IPS-20b (cell line): ENCODE measurements at regions not wholly inside any gene's neighbourhood (a gene's known extent, or its start where the extent isn't known, plus 50 kb on each side); places are given as distances from the start of the nearest gene placed in this dataset.

Source experiments
- H3K27ac ChIP-seq: one replicate; pipeline ENCODE4 v1.5.1; 2013; ENCODE audit warnings: low read length
- H3K27me3 ChIP-seq: 2 replicates; pipeline ENCODE4 v1.6.1; 2013; ENCODE audit warnings: mild to moderate bottlenecking, low read length, inconsistent platforms; ENCODE audit not compliant: insufficient read depth
- H3K36me3 ChIP-seq: 2 replicates; pipeline ENCODE4 v1.6.1; 2013; ENCODE audit warnings: low read depth, mild to moderate bottlenecking, inconsistent platforms, low read length, moderate library complexity; ENCODE audit not compliant: insufficient read depth
- H3K4me1 ChIP-seq: 2 replicates; pipeline ENCODE4 v1.6.1; 2013; ENCODE audit warnings: mild to moderate bottlenecking, control low read depth, inconsistent platforms, low read length, moderate library complexity; ENCODE audit not compliant: insufficient read depth
- H3K4me3 ChIP-seq: 2 replicates; pipeline ENCODE4 v1.5.1; 2013; ENCODE audit warnings: mild to moderate bottlenecking, low read length, inconsistent platforms
- H3K9ac ChIP-seq: 2 replicates; pipeline ENCODE4 v1.6.1; 2013; ENCODE audit warnings: low read depth, mild to moderate bottlenecking, inconsistent platforms, low read length, moderate library complexity
- H3K9me3 ChIP-seq: 2 replicates; pipeline ENCODE4 v1.6.1; 2013; ENCODE audit warnings: mild to moderate bottlenecking, low read depth, low read length, inconsistent platforms; ENCODE audit not compliant: insufficient read depth

DNA sequence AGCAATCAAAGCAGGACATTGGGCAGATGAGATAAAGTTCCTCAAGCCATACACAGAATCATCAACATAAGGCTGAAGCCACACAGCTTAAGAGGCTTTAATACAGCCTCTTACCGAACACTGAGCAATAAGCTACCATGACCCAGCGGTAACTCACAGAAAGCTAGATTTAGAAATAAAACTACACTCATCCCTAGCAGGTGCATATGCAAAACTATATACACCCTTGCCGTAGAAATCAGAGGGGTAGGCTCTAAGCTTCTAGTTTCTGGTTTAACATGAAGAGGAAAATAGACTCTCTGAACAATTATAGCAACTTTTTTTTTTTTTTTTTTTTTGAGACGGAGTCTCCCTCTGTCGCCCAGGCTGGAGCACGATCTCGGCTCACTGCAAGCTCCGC lies 428.8 kb upstream of the FIGN start:
- Histone ChIP-seq H3K27ac (no peak overlapping the region), H3K36me3 (no peaks in the 10 kb centered on the region), H3K4me3 (no peak overlapping the region), H3K9ac (no peak overlapping the region), H3K9me3 (peaks cover 4% of the 10 kb centered on the region; the same call in 1 of the 2 replicates), H3K4me1 (no peaks in the 10 kb centered on the region), H3K27me3 (no peaks in the 10 kb centered on the region)

DNA sequence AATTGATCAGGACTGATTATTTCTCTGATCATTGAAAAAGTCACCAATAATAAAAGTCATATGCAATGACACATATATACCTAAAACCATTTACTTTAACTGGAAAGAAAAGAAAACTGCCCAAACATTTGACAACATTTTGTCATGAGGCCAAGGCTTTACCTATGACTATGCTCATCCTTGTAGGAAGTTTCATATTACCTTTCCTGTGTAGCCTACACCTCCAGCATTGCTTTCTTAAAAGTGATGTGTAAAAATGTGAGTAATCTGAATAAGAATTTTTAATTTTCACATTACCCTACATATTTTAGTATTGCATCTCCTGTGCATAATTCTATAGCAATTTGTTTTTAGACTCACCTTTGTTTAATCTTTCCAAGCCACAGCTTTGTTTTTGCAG lies 419.8 kb upstream of the FIGN start:
- no peak overlapping the region for H3K27ac ChIP-seq
- H3K27me3 ChIP-seq, result no peaks in the 10 kb centered on the region
- peaks cover 6% of the 10 kb centered on the region; the same call in 1 of the 2 replicates for H3K9me3 ChIP-seq
- H3K4me3 ChIP-seq, result no peak overlapping the region
- H3K4me1 ChIP-seq, result no peaks in the 10 kb centered on the region
- H3K36me3 ChIP-seq, result no peaks in the 10 kb centered on the region
- H3K9ac ChIP-seq, result no peak overlapping the region

DNA sequence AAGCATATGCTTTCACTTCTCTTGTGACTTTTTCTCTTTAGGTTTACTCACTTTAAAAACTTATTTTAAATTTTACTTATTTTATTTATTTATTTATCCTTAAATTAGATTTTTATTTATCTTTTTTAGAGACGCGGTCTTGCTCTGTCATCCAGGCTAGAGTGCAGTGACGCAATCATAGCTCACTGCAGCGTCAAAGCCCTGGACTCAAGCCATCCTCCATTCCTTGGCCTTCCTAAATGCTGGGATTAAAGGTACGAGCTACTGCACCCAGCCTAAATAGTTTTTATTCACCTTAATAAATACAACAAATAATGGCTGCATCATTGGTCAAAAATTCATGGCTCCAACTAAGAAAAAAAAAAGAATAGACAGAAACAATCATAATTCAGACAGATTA lies 415.7 kb upstream of the FIGN start:
- no peaks in the 10 kb centered on the region for H3K36me3 ChIP-seq
- H3K27ac ChIP-seq, result no peak overlapping the region
- H3K4me1 ChIP-seq, result no peaks in the 10 kb centered on the region
- no peaks in the 10 kb centered on the region for H3K27me3 ChIP-seq
- H3K4me3 ChIP-seq, result no peak overlapping the region
- H3K9ac ChIP-seq, result no peak overlapping the region
- no peaks in the 10 kb centered on the region for H3K9me3 ChIP-seq

DNA sequence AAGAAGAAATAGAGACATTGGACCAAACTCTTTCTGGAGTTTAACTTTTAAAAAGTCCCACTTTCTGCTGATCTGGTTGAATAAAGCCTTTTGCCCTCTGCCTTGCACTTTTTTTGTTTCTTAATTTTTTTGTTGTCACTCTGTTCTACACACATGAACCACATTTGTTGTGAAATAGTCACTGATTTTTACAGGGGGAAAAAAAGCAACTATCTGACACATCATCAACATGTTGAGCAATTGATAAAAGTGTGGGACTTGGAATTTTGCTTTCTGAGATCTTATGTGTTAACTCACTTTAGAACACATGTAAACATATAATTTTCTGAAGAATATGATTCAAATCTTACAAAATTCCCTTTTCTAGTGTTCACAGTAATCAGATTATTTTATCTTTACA lies 414.8 kb upstream of the FIGN start:
- H3K36me3 ChIP-seq, result no peaks in the 10 kb centered on the region

DNA sequence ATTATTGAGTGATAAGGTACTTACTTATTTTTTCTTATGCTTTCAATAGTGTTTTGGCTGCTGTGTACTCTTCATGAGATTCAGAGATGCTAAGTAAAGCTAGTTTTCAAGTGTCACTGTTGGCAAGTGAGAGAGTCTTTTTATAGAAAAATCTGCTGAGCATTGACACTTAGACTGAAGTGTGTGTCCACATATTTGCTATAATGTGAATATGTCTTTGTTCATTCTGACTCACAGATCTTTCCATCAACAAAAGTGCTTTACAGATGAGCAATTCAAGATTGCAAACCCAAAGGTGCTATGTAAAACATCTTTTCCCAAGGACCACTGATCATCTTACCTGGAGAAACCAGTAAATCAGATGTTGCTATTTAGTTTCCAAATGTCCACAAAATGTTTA lies 410.6 kb upstream of the FIGN start:
- no peak overlapping the region for H3K9ac ChIP-seq
- no peaks in the 10 kb centered on the region for H3K27me3 ChIP-seq
- no peak overlapping the region for H3K27ac ChIP-seq
- no peak overlapping the region for H3K4me3 ChIP-seq
- H3K36me3 ChIP-seq, result no peaks in the 10 kb centered on the region
- H3K9me3 ChIP-seq, result no peaks in the 10 kb centered on the region
- H3K4me1 ChIP-seq, result no peaks in the 10 kb centered on the region

More for the DNA sequence above, 414.8 kb upstream of the FIGN start:
- Histone ChIP-seq H3K27me3 (no peaks in the 10 kb centered on the region), H3K4me1 (no peaks in the 10 kb centered on the region), H3K4me3 (no peak overlapping the region), H3K27ac (no peak overlapping the region), H3K9me3 (no peaks in the 10 kb centered on the region), H3K9ac (no peak overlapping the region)

DNA sequence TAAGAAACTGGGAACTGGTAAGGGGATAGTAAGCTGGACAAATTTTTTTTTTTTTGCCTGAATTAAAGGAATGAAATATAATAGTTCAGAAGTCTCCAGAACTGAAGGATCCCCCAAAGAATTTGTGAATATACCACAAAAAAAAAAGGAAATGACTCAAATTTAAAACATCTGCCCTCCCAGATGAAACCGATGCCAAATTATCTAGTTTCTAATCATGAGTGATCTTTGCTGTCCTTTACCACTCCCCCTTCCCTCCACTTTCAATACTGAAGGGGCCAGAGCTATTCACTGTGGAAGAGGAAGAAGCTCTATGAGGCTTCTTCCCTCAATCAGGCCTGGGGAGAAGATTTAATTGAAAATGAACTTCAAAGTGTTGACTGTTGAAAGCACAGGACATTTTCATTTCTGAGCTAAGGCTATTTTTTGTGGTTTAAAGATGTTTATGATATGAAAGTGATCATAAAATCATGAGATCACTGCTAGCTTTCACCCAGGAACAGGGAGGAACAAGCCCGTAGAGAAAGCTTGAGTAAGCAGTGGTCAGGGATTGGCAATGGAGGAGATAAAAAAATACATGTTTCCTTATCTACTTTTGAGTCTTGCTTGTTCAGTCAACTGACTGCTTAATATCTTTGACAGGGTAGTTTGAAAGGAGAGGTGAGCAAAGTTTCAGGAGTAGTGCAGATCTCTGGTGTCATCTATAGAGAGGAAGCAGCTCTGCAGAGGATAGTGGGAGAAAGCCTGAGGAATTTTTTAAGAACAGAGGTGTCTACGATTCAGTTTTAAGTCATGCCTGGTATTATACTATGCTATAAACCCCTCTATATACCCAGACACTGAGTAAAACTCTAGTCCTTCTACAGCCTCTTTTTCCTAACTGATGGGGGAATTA lies 409.5 kb upstream of the FIGN start:
- Histone ChIP-seq H3K27ac (no peak overlapping the region), H3K9ac (no peak overlapping the region), H3K4me3 (no peak overlapping the region), H3K9me3 (no peaks in the 10 kb centered on the region), H3K27me3 (no peaks in the 10 kb centered on the region), H3K36me3 (no peaks in the 10 kb centered on the region), H3K4me1 (no peaks in the 10 kb centered on the region)

DNA sequence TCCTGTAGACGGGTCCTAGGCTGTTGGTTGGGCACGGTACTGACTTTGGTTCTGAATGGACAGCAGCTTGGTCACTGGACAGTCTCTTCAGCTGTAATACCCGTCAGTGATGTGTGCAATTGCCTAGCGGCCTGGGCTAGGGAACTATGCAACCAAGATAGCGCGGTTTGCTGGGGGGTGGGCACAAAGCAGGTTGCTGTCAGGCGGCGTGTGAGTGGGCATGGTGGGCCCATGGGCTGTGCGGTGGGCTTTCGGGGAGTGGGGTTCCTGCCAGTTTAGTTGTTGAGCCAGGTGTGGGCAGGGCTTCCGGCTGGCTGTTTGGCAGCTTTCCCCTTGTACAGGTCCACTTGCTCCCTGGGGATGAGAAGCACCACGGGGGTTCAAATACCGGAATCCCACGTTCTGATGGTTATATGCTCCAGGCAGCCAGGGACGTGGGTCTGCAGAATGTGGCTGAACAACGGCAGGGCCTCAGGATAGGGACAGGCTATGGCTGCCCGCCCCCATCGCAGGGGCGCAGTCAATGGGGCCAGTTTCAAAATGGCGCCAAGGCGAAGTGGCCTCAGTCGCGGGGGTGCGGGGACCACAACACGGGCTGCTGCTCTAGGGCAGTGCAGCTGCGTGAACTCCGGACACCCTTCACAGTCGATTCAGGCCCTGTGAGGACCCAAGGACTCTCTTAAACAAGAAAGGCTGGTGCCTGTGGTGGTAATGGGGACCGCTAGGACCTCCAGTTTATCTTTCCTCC lies 407.5 kb upstream of the FIGN start:
- H3K9me3 ChIP-seq, result no peaks in the 10 kb centered on the region
- no peak overlapping the region for H3K4me3 ChIP-seq
- H3K4me1 ChIP-seq, result no peaks in the 10 kb centered on the region
- H3K36me3 ChIP-seq, result no peaks in the 10 kb centered on the region
- no peak overlapping the region for H3K9ac ChIP-seq
- no peaks in the 10 kb centered on the region for H3K27me3 ChIP-seq
- no peak overlapping the region for H3K27ac ChIP-seq

DNA sequence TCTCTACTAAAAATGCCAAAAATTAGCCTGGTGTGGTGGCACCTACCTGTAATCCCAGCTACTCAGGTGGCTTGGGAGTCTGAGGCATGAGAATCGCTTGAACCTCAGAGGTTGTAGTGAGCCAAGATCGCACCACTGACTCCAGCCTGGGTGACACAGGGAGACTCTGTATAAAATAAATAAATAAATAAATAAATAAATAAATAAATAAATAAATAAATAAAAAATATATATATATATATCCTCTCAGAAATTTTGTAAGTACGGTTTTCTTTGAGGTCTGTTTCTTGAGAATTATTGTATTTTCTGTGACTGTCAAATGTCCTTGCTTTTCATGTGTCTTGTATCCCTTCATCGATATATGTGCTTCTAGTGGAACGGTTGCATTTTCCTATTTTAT lies 406.9 kb upstream of the FIGN start:
- no peaks in the 10 kb centered on the region for H3K27me3 ChIP-seq
- H3K27ac ChIP-seq, result no peak overlapping the region
- no peaks in the 10 kb centered on the region for H3K9me3 ChIP-seq
- no peaks in the 10 kb centered on the region for H3K36me3 ChIP-seq
- H3K9ac ChIP-seq, result no peak overlapping the region
- H3K4me3 ChIP-seq, result no peak overlapping the region
- H3K4me1 ChIP-seq, result no peaks in the 10 kb centered on the region

DNA sequence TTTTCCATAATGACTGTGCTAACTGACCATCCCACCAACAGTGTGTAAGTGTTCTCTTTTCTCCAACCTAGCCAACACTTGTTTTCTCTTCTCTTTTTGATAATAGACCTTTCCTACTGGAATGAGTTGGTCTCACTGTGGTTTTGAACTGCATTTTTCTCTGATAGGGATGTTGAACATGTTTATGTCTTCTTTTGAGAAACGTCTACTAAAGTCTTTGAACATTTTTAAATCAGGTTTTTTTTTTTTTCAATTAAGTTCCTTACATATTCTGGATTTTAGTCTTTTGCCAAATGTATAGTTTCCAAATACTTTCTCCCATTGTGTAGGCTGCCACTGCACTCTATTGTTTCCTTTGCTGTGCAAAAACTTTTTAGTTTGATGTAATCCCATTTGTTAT lies 405.5 kb upstream of the FIGN start:
- no peaks in the 10 kb centered on the region for H3K36me3 ChIP-seq

DNA sequence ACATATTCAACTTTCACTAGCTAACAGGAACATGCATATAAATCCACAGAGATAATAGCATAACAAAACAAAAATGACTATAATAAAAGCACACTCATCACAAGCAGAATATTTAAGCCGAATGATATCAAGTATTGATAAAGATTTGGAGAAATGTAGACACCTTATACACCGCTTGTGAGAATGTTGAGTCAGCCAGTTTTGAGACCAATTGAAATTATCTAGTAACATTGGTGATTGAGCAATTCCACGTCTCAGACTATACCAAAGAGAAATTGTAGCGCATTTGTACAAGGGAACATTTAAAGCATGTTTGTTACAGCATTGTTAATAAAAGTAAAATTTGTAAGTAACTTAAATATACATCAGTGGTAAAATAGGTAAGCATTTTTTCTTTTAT lies 402.9 kb upstream of the FIGN start:
- H3K27me3 ChIP-seq, result no peaks in the 10 kb centered on the region

More for the DNA sequence above, 405.5 kb upstream of the FIGN start:
- H3K27me3 ChIP-seq, result no peaks in the 10 kb centered on the region
- H3K9me3 ChIP-seq, result no peaks in the 10 kb centered on the region
- H3K4me3 ChIP-seq, result no peak overlapping the region
- H3K27ac ChIP-seq, result no peak overlapping the region
- H3K9ac ChIP-seq, result no peak overlapping the region
- no peaks in the 10 kb centered on the region for H3K4me1 ChIP-seq

DNA sequence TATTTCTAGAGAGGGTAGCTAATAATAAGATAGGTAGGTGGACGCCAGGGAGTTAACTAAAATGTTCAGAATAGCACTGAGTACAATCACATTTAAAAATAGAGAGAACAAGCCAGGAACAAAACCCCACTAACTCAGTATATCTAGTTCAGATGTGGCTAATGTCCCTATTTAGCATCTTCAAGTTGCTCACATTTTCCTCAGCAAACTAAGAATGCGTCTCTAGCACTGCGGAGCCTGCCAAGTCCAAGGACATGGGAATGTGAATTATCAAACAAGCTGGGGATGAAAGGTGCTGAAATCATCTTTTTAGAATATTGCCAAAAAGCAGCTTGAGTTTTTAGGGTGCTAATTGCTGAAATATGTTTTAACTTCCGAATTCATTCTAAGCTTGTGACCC lies 398.5 kb upstream of the FIGN start:
- no peak overlapping the region for H3K27ac ChIP-seq
- no peaks in the 10 kb centered on the region for H3K4me1 ChIP-seq
- H3K4me3 ChIP-seq, result no peak overlapping the region
- H3K9ac ChIP-seq, result no peak overlapping the region
- no peaks in the 10 kb centered on the region for H3K36me3 ChIP-seq
- H3K27me3 ChIP-seq, result no peaks in the 10 kb centered on the region
- no peaks in the 10 kb centered on the region for H3K9me3 ChIP-seq

More for the DNA sequence above, 402.9 kb upstream of the FIGN start:
- Histone ChIP-seq H3K4me1 (no peaks in the 10 kb centered on the region), H3K9ac (no peak overlapping the region), H3K9me3 (no peaks in the 10 kb centered on the region), H3K4me3 (no peak overlapping the region), H3K36me3 (no peaks in the 10 kb centered on the region), H3K27ac (no peak overlapping the region)

DNA sequence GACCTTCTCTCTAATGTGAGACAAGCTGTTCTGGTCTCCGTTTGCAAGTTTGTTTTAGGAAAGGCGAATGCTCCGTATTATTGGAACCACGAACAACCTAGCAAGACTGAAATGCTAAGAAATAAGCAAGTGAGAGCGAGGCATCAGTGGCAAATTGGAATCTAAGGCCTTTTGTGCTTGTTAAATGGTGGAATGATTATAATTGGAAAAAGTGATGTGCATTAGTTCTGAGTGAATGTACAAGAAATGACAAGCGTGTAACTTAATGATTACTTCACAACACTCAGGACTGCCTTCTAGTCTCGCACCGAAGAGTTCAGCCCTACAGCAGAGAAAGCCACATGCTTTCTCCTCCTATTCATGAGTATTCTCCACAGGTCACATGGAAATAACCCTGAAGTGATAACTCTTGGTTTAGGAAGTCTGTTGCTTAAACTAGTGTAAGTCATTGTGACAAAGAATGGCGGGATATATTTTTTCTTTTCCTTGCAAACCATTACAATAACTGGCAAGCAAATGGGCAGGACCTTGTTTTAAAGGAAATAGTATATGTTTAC lies 392.2 kb upstream of the FIGN start:
- Histone ChIP-seq H3K4me3 (no peak overlapping the region), H3K27me3 (no peaks in the 10 kb centered on the region), H3K9ac (no peak overlapping the region), H3K9me3 (no peaks in the 10 kb centered on the region), H3K36me3 (no peaks in the 10 kb centered on the region), H3K27ac (no peak overlapping the region), H3K4me1 (no peaks in the 10 kb centered on the region)
